ENCODE measurements at regions not wholly inside any gene's neighbourhood (a gene's known extent, or its start where the extent isn't known, plus 50 kb on each side); places are given as distances from the start of the nearest gene placed in this dataset.

DNA sequence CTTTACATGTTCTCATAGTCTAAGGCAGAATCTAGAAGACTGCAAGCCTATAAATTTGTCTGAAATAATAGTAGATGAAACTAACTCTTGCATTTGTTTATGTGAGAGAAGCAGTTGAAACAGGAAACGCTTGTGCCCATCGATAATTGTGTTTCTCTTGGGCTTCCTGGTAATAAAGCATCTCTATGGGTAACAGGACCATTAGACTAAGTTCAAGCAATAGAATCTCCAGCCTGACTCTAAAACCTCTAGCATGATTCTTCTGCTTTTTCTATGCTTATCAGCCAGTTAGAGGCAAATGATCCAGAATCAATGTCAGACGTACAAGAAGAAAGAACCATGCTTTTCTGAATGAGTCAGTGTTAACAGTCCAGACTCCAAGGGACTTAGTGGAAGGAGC lies 1734.4 kb downstream of the LRRC4C start (continued):
- TF ChIP-seq, protein P1, sequence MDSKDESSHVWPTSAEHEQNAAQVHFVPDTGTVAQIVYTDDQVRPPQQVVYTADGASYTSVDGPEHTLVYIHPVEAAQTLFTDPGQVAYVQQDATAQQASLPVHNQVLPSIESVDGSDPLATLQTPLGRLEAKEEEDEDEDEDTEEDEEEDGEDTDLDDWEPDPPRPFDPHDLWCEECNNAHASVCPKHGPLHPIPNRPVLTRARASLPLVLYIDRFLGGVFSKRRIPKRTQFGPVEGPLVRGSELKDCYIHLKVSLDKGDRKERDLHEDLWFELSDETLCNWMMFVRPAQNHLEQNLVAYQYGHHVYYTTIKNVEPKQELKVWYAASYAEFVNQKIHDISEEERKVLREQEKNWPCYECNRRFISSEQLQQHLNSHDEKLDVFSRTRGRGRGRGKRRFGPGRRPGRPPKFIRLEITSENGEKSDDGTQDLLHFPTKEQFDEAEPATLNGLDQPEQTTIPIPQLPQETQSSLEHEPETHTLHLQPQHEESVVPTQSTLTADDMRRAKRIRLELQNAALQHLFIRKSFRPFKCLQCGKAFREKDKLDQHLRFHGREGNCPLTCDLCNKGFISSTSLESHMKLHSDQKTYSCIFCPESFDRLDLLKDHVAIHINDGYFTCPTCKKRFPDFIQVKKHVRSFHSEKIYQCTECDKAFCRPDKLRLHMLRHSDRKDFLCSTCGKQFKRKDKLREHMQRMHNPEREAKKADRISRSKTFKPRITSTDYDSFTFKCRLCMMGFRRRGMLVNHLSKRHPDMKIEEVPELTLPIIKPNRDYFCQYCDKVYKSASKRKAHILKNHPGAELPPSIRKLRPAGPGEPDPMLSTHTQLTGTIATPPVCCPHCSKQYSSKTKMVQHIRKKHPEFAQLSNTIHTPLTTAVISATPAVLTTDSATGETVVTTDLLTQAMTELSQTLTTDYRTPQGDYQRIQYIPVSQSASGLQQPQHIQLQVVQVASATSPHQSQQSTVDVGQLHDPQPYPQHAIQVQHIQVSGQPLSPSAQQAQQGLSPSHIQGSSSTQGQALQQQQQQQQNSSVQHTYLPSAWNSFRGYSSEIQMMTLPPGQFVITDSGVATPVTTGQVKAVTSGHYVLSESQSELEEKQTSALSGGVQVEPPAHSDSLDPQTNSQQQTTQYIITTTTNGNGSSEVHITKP (IDR thresholded peaks at IDR 0.05; ENCODE audit: partially characterized antibody) = no peak
- no peak for TF ChIP-seq TFAM (CRISPR knock-in tag; conservative IDR thresholded peaks at IDR 0.05)
- no peak for TF ChIP-seq KLF6 (CRISPR knock-in tag; IDR thresholded peaks at IDR 0.05; ENCODE audit: borderline replicate concordance)
- TF ChIP-seq HDAC3 (IDR thresholded peaks at IDR 0.05; ENCODE audit: borderline replicate concordance, partially characterized antibody) = no peak
- no peak for TF ChIP-seq THRB (CRISPR knock-in tag; conservative IDR thresholded peaks at IDR 0.05)
- no peak for TF ChIP-seq HEY1 (CRISPR knock-in tag; IDR thresholded peaks at IDR 0.05; ENCODE audit: borderline replicate concordance)
- TF ChIP-seq, protein P2, sequence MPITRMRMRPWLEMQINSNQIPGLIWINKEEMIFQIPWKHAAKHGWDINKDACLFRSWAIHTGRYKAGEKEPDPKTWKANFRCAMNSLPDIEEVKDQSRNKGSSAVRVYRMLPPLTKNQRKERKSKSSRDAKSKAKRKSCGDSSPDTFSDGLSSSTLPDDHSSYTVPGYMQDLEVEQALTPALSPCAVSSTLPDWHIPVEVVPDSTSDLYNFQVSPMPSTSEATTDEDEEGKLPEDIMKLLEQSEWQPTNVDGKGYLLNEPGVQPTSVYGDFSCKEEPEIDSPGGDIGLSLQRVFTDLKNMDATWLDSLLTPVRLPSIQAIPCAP (CRISPR knock-in tag; IDR thresholded peaks at IDR 0.05; ENCODE audit: borderline replicate concordance) = no peak
- TF ChIP-seq ZKSCAN3 (CRISPR knock-in tag; IDR thresholded peaks at IDR 0.05) = no peak
